ENCODE measurements at regions not wholly inside any gene's neighbourhood (a gene's known extent, or its start where the extent isn't known, plus 50 kb on each side); places are given as distances from the start of the nearest gene placed in this dataset.

DNA sequence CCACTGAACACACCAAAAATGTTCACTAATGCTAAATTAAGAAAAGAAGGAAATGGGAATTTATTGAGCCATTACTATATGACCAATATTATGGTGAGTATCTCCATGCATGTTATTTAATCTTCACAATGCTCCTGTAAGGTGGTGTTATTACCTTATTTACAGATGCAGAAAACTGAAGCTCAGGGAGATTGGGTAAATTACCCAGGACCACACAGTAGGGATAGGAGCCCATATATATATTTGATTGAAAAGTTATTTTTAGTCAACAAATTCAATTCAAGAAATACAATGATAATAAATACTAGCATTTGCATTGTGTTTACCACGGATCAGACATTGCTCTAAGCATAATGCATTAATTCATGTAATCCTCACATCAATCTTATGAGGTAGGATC lies 202.2 kb upstream of the FBXO11 start:
- TF ChIP-seq POLR2AphosphoS5 (IDR thresholded peaks at IDR 0.05; ENCODE audit: low read depth, low read length) = no peak
- TF ChIP-seq, protein P1, sequence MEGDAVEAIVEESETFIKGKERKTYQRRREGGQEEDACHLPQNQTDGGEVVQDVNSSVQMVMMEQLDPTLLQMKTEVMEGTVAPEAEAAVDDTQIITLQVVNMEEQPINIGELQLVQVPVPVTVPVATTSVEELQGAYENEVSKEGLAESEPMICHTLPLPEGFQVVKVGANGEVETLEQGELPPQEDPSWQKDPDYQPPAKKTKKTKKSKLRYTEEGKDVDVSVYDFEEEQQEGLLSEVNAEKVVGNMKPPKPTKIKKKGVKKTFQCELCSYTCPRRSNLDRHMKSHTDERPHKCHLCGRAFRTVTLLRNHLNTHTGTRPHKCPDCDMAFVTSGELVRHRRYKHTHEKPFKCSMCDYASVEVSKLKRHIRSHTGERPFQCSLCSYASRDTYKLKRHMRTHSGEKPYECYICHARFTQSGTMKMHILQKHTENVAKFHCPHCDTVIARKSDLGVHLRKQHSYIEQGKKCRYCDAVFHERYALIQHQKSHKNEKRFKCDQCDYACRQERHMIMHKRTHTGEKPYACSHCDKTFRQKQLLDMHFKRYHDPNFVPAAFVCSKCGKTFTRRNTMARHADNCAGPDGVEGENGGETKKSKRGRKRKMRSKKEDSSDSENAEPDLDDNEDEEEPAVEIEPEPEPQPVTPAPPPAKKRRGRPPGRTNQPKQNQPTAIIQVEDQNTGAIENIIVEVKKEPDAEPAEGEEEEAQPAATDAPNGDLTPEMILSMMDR (IDR thresholded peaks at IDR 0.05 in 2 of 3, conservative IDR thresholded peaks at IDR 0.05 in 1 of 3; ENCODE audit: borderline replicate concordance in 1 of 3, insufficient read depth in 1 of 3, low read depth in 2 of 3, low read length in 2 of 3) = no peak
- TF ChIP-seq YY1 (IDR thresholded peaks at IDR 0.05; ENCODE audit: extremely low read depth, insufficient replicate concordance, low read depth, low read length) = no peak
- TF ChIP-seq ZNF274 (IDR thresholded peaks at IDR 0.05; ENCODE audit: low read depth, low read length) = no peak
- TF ChIP-seq TCF7L2 (IDR thresholded peaks at IDR 0.05; ENCODE audit: borderline replicate concordance, extremely low read depth, insufficient read depth, insufficient read length) = no peak
- no peak for TF ChIP-seq FOSL1 (IDR thresholded peaks at IDR 0.05; ENCODE audit: low read depth)
- TF ChIP-seq EZH2phosphoT487 (IDR thresholded peaks at IDR 0.05; ENCODE audit: borderline replicate concordance) = no peak
- TF ChIP-seq POLR2A (IDR thresholded peaks at IDR 0.05; ENCODE audit: borderline replicate concordance, extremely low read depth, insufficient read depth, insufficient read length) = no peak
- TF ChIP-seq EZH2 (IDR thresholded peaks at IDR 0.05) = no peak
- TF ChIP-seq ELF1 (IDR thresholded peaks at IDR 0.05; ENCODE audit: borderline replicate concordance, low read depth) = no peak
- TF ChIP-seq, protein P2, sequence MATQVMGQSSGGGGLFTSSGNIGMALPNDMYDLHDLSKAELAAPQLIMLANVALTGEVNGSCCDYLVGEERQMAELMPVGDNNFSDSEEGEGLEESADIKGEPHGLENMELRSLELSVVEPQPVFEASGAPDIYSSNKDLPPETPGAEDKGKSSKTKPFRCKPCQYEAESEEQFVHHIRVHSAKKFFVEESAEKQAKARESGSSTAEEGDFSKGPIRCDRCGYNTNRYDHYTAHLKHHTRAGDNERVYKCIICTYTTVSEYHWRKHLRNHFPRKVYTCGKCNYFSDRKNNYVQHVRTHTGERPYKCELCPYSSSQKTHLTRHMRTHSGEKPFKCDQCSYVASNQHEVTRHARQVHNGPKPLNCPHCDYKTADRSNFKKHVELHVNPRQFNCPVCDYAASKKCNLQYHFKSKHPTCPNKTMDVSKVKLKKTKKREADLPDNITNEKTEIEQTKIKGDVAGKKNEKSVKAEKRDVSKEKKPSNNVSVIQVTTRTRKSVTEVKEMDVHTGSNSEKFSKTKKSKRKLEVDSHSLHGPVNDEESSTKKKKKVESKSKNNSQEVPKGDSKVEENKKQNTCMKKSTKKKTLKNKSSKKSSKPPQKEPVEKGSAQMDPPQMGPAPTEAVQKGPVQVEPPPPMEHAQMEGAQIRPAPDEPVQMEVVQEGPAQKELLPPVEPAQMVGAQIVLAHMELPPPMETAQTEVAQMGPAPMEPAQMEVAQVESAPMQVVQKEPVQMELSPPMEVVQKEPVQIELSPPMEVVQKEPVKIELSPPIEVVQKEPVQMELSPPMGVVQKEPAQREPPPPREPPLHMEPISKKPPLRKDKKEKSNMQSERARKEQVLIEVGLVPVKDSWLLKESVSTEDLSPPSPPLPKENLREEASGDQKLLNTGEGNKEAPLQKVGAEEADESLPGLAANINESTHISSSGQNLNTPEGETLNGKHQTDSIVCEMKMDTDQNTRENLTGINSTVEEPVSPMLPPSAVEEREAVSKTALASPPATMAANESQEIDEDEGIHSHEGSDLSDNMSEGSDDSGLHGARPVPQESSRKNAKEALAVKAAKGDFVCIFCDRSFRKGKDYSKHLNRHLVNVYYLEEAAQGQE (IDR thresholded peaks at IDR 0.05; ENCODE audit: low read depth) = no peak
- TF ChIP-seq EGR1 (IDR thresholded peaks at IDR 0.05; ENCODE audit: low read depth) = no peak
